ENCODE measurements at regions not wholly inside any gene's neighbourhood (a gene's known extent, or its start where the extent isn't known, plus 50 kb on each side); places are given as distances from the start of the nearest gene placed in this dataset.

GRCh38 chr11:34564406-34564805 lies 50.8 kb upstream of the ELF5 start:
- TF ChIP-seq CTCF (IDR thresholded peaks at IDR 0.05): no peak
- no peak for TF ChIP-seq POLR2A (IDR thresholded peaks at IDR 0.05)
- H3K27me3 ChIP-seq: peaks cover 0 to 15% (median 4%) of the 10 kb centered on the region in 9 donors
- WGBS, 4 donors: 81 to 88% (median 88%) methylated on average over 3 of the region's 3 CpGs
- H3K27ac ChIP-seq: no peak overlapping the region
- DNase-seq: no peak
- no peak overlapping the region for H3K4me3 ChIP-seq
- ATAC-seq: no peak
- intact Hi-C loops (cut with DNase I): no loop called here
- no peaks in the 10 kb centered on the region for H3K36me3 ChIP-seq
- H3K9me3 ChIP-seq: no peaks in the 10 kb centered on the region
- H3K4me1 ChIP-seq: no peaks in the 10 kb centered on the region

- no peaks in the 10 kb centered on the region for H3K36me3 ChIP-seq
- no peaks in the 10 kb centered on the region for H3K9me3 ChIP-seq
- no peak for DNase-seq
- TF ChIP-seq CTCF (IDR thresholded peaks at IDR 0.05) (no peak), POLR2A (IDR thresholded peaks at IDR 0.05) (no peak)
- ATAC-seq: peak in 2 of 4 donors; percentile 52 to 77
- intact Hi-C loops (cut with DNase I): no loop called here
- H3K27me3 ChIP-seq: peaks cover 0 to 11% (median 4%) of the 10 kb centered on the region in 9 donors
- H3K4me3 ChIP-seq: no peak overlapping the region
- H3K27ac ChIP-seq: no peak overlapping the region
- no peaks in the 10 kb centered on the region for H3K4me1 ChIP-seq
- WGBS, 4 donors: 28 to 46% (median 35%) methylated on average over 2 of the region's 2 CpGs
These were observed 51.2 kb upstream of the ELF5 start for GRCh38 chr11:34564807-34565241.

- H3K36me3 ChIP-seq: no peaks in the 10 kb centered on the region
- H3K27ac ChIP-seq: no peak overlapping the region
- no peaks in the 10 kb centered on the region for H3K9me3 ChIP-seq
- no peak overlapping the region for H3K4me3 ChIP-seq
- peaks cover 0 to 9% (median 4%) of the 10 kb centered on the region in 9 donors for H3K27me3 ChIP-seq
- intact Hi-C loops (cut with DNase I): no loop called here
- ATAC-seq (no peak), DNase-seq (no peak)
- peak in 2 of 12 donors; percentile 24 to 27 for TF ChIP-seq CTCF (IDR thresholded peaks at IDR 0.05)
- TF ChIP-seq POLR2A (IDR thresholded peaks at IDR 0.05): no peak
- WGBS, 4 donors: 65 to 87% (median 77%) methylated on average over 2 of the region's 2 CpGs
- no peaks in the 10 kb centered on the region for H3K4me1 ChIP-seq
These were observed 52.0 kb upstream of the ELF5 start for GRCh38 chr11:34565417-34566207.

GRCh38 chr11:34566208-34566551 lies 52.6 kb upstream of the ELF5 start:
- TF ChIP-seq CTCF (IDR thresholded peaks at IDR 0.05) (no peak), POLR2A (IDR thresholded peaks at IDR 0.05) (no peak)
- Histone ChIP-seq H3K4me3 (no peak overlapping the region), H3K9me3 (no peaks in the 10 kb centered on the region), H3K36me3 (no peaks in the 10 kb centered on the region), H3K27me3 (peaks cover 0 to 9% (median 2%) of the 10 kb centered on the region in 9 donors), H3K27ac (no peak overlapping the region), H3K4me1 (no peaks in the 10 kb centered on the region)
- 71 to 85% (median 80%) methylated on average over 3 of the region's 3 CpGs for WGBS, 4 donors
- ATAC-seq: no peak
- no peak for DNase-seq
- intact Hi-C loops (cut with DNase I): no loop called here
